IMR-90 (cell line): ENCODE measurements at regions not wholly inside any gene's neighbourhood (a gene's known extent, or its start where the extent isn't known, plus 50 kb on each side); places are given as distances from the start of the nearest gene placed in this dataset.

Experiments
- ATAC-seq: fragments of 200-7000 bp; cut with Tn5 transposase; 2 replicates; pipeline ENCODE4 v1.9.1; 2020; ENCODE audit warnings: low read depth, mild to moderate bottlenecking, moderate library complexity
- BruUV-seq: library from RNA; stranded (reverse); fragments of 400-500 nt; replicated peaks from 2 replicates; lab custom pipeline; 2021; lab: Mats Ljungman, UMichigan
- CTCF ChIA-PET: fragments of 300-600 bp; formaldehyde crosslinking; extraction: SDS; loops from one replicate; lab custom pipeline; 2021; ENCODE audit warnings: antibody characterized with exemption; lab: Yijun Ruan, JAX
- POLR2A ChIA-PET: fragments of 300-600 bp; sonication (Branson Sonifier 250); formaldehyde crosslinking; loops from one replicate; lab custom pipeline; 2022; ENCODE audit warnings: antibody characterized with exemption; ENCODE audit not compliant: unreplicated experiment; lab: Charles Lee
- DNase-seq: peaks from one replicate; pipeline ENCODE4 v3.0.0; 2013
- H2AFZ ChIP-seq: replicated peaks from 2 replicates; pipeline ENCODE3; 2013; ENCODE audit warnings: low read length, mild to moderate bottlenecking; ENCODE audit not compliant: poor library complexity
- H2AK5ac ChIP-seq: 2 replicates; pipeline ENCODE4 v1.6.1; 2013; ENCODE audit warnings: low read depth, low read length, inconsistent platforms
- H2AK9ac ChIP-seq: replicated peaks from 2 replicates; pipeline ENCODE3; 2013; ENCODE audit warnings: mild to moderate bottlenecking, low read depth, low read length, moderate library complexity; ENCODE audit not compliant: poor library complexity
- H2BK120ac ChIP-seq: 2 replicates; pipeline ENCODE4 v1.6.1; 2013; ENCODE audit warnings: low read depth, low read length, inconsistent platforms
- H2BK15ac ChIP-seq: 3 replicates; pipeline ENCODE4 v1.6.1; 2013; ENCODE audit warnings: low read depth, low read length, inconsistent platforms
- H2BK20ac ChIP-seq: 2 replicates; pipeline ENCODE4 v1.6.1; 2013; ENCODE audit warnings: low read depth, mild to moderate bottlenecking, inconsistent platforms, low read length, moderate library complexity
- H2BK5ac ChIP-seq: 2 replicates; pipeline ENCODE4 v1.6.1; 2013; ENCODE audit warnings: mild to moderate bottlenecking, low read depth, low read length, inconsistent platforms; ENCODE audit not compliant: poor library complexity, severe bottlenecking
- H3K14ac ChIP-seq: replicated peaks from 2 replicates; pipeline ENCODE4 v1.6.1; 2013; ENCODE audit warnings: low read depth, low read length, inconsistent platforms
- H3K18ac ChIP-seq: 2 replicates; pipeline ENCODE4 v1.6.1; 2013; ENCODE audit warnings: low read depth, low read length, control low read depth
- H3K23ac ChIP-seq: 2 replicates; pipeline ENCODE4 v1.6.1; 2013; ENCODE audit warnings: low read depth, low read length, inconsistent platforms
- H3K27ac ChIP-seq: 2 replicates; pipeline ENCODE4 v1.5.1; 2013; ENCODE audit warnings: mild to moderate bottlenecking, control low read depth, low read length; ENCODE audit not compliant: insufficient read depth
- H3K27me3 ChIP-seq: 2 replicates; pipeline ENCODE4 v1.6.1; 2013; ENCODE audit warnings: low read length; ENCODE audit not compliant: control insufficient read depth, insufficient read depth
- H3K36me3 ChIP-seq: 2 replicates; pipeline ENCODE4 v1.6.1; 2013; ENCODE audit warnings: low read length, mixed read lengths; ENCODE audit not compliant: control insufficient read depth, insufficient read depth
- H3K4ac ChIP-seq: 2 replicates; pipeline ENCODE4 v1.6.1; 2013; ENCODE audit warnings: low read depth, low read length, inconsistent platforms
- H3K4me1 ChIP-seq: 2 replicates; pipeline ENCODE4 v1.6.1; 2013; ENCODE audit warnings: low read length, mixed read lengths; ENCODE audit not compliant: control insufficient read depth, insufficient read depth
- H3K4me2 ChIP-seq: 2 replicates; pipeline ENCODE4 v1.6.1; 2013; ENCODE audit warnings: low read depth, mild to moderate bottlenecking, control low read depth, low read length, moderate library complexity
- H3K4me3 ChIP-seq: 2 replicates; pipeline ENCODE4 v1.5.1; 2013; ENCODE audit warnings: low read depth, mild to moderate bottlenecking, control low read depth, low read length, moderate library complexity; ENCODE audit not compliant: insufficient read depth
- H3K56ac ChIP-seq: 2 replicates; pipeline ENCODE4 v1.6.1; 2013; ENCODE audit warnings: low read length, inconsistent platforms; ENCODE audit not compliant: insufficient read depth; ENCODE audit errors: extremely low read depth
- H3K79me1 ChIP-seq, 2 experiments: 2 replicates each; pipeline ENCODE4 v1.6.1; 2013; ENCODE audit warnings: low read length in 2 of 2, inconsistent platforms in 1 of 2, low read depth in 1 of 2
- H3K9ac ChIP-seq: 2 replicates; pipeline ENCODE4 v1.6.1; 2013; ENCODE audit warnings: low read depth, low read length, control low read depth
- H3K9me1 ChIP-seq: 2 replicates; pipeline ENCODE4 v1.6.1; 2013; ENCODE audit warnings: low read length, inconsistent platforms; ENCODE audit not compliant: insufficient read depth
- H3K9me3 ChIP-seq: 2 replicates; pipeline ENCODE4 v1.6.1; 2013; ENCODE audit warnings: low read length; ENCODE audit not compliant: control insufficient read depth, insufficient read depth
- H4K20me1 ChIP-seq: 2 replicates; pipeline ENCODE4 v1.6.1; 2013; ENCODE audit warnings: low read length, inconsistent platforms; ENCODE audit not compliant: insufficient read depth
- H4K5ac ChIP-seq: 2 replicates; pipeline ENCODE4 v1.6.1; 2013; ENCODE audit warnings: mild to moderate bottlenecking, low read depth, low read length, control low read depth
- H4K8ac ChIP-seq, 2 experiments: 2 replicates each; pipeline ENCODE4 v1.6.1; 2013; ENCODE audit warnings: low read depth in 2 of 2, low read length in 2 of 2, control low read depth in 1 of 2, inconsistent platforms in 1 of 2
- H4K91ac ChIP-seq: 2 replicates; pipeline ENCODE4 v1.6.1; 2013; ENCODE audit warnings: low read depth, low read length, inconsistent platforms; ENCODE audit not compliant: insufficient read depth
- BHLHE40 ChIP-seq: fragments of 150-350 bp; IDR thresholded peaks from 2 replicates; pipeline ENCODE4 v1.6.1; 2016; ENCODE audit warnings: mild to moderate bottlenecking, low read depth, low read length
- CHD1 ChIP-seq: IDR thresholded peaks from 2 replicates; pipeline ENCODE4 v1.6.1; 2012; ENCODE audit warnings: low read depth, low read length, improper control_type of control experiment
- FOS ChIP-seq: fragments of 150-350 bp; IDR thresholded peaks from 2 replicates; pipeline ENCODE4 v1.6.1; 2016; ENCODE audit warnings: low read depth, low read length
- MAFK ChIP-seq: IDR thresholded peaks from 2 replicates; pipeline ENCODE4 v1.6.1; 2012; ENCODE audit warnings: low read depth, low read length, improper control_type of control experiment
- MAZ ChIP-seq: IDR thresholded peaks from 2 replicates; pipeline ENCODE4 v1.6.1; 2012; ENCODE audit warnings: low read depth, mild to moderate bottlenecking, low read length, improper control_type of control experiment, moderate library complexity, borderline replicate concordance
- MXI1 ChIP-seq: IDR thresholded peaks from 2 replicates; pipeline ENCODE4 v1.6.1; 2012; ENCODE audit warnings: low read depth, mild to moderate bottlenecking, low read length, moderate library complexity, borderline replicate concordance
- NFE2L2 ChIP-seq: fragments of 150-350 bp; IDR thresholded peaks from 2 replicates; pipeline ENCODE4 v1.6.1; 2016; ENCODE audit warnings: low read depth, mild to moderate bottlenecking, low read length
- POLR2A ChIP-seq: IDR thresholded peaks from 2 replicates; pipeline ENCODE4 v1.6.1; 2012; ENCODE audit warnings: mild to moderate bottlenecking, low read depth, low read length
- RAD21 ChIP-seq: IDR thresholded peaks from 2 replicates; pipeline ENCODE4 v1.6.1; 2012; ENCODE audit warnings: low read length, improper control_type of control experiment
- RCOR1 ChIP-seq: IDR thresholded peaks from 2 replicates; pipeline ENCODE4 v1.6.1; 2012; ENCODE audit warnings: mild to moderate bottlenecking, low read length, improper control_type of control experiment; ENCODE audit not compliant: insufficient replicate concordance
- RFX5 ChIP-seq: IDR thresholded peaks from 2 replicates; pipeline ENCODE4 v1.8.0; 2012; ENCODE audit warnings: low read depth, mild to moderate bottlenecking, low read length, moderate library complexity
- SMC3 ChIP-seq: fragments of 150-350 bp; IDR thresholded peaks from 2 replicates; pipeline ENCODE4 v1.6.1; 2016; ENCODE audit warnings: low read depth, mild to moderate bottlenecking, antibody characterized with exemption, low read length, moderate library complexity
- WGBS, 2 experiments: methylation state at CpG; one replicate each; pipeline versions ENCODE4 v1.1.5 to v1.1.7; 2013; ENCODE audit warnings: missing lambda C conversion rate in 2 of 2; ENCODE audit not compliant: insufficient read length in 1 of 2; ENCODE audit errors: extremely low coverage in 2 of 2; 5-methylcytosine and 5-hydroxymethylcytosine counted together
- dilution Hi-C: fragments of 300-500 bp; cut with HindIII; formaldehyde crosslinking; loops from one replicate; pipeline ENCODE4 v1.14.3; 2018; ENCODE audit warnings: low sequenced_read_pairs; ENCODE audit not compliant: unreplicated experiment
- in situ Hi-C: fragments of 300-500 bp; cut with MboI; formaldehyde crosslinking; loops from 3 replicates; pipeline ENCODE4 v1.14.3; 2019; ENCODE audit warnings: low sequenced_read_pairs, inconsistent platforms, mixed read lengths
- intact Hi-C: fragments of 100-400 bp; cut with micrococcal nuclease; formaldehyde crosslinking; loops from 2 replicates; pipeline ENCODE4 v1.10.0; 2022
- TF ChIP-seq, protein P1 (sequence below): conservative IDR thresholded peaks from 2 replicates; pipeline ENCODE4 v1.5.1; 2012; ENCODE audit warnings: mild to moderate bottlenecking, low read depth, low read length, improper control_type of control experiment
- TF ChIP-seq, protein P2 (sequence below): fragments of 150-350 bp; IDR thresholded peaks from 2 replicates; pipeline ENCODE4 v1.6.1; 2016; ENCODE audit warnings: low read depth, mild to moderate bottlenecking, low read length, moderate library complexity, borderline replicate concordance
- TF ChIP-seq, protein P3 (sequence below): fragments of 150-350 bp; IDR thresholded peaks from 2 replicates; pipeline ENCODE4 v1.6.1; 2017; ENCODE audit warnings: mild to moderate bottlenecking, antibody characterized with exemption, low read length, low read depth

DNA sequence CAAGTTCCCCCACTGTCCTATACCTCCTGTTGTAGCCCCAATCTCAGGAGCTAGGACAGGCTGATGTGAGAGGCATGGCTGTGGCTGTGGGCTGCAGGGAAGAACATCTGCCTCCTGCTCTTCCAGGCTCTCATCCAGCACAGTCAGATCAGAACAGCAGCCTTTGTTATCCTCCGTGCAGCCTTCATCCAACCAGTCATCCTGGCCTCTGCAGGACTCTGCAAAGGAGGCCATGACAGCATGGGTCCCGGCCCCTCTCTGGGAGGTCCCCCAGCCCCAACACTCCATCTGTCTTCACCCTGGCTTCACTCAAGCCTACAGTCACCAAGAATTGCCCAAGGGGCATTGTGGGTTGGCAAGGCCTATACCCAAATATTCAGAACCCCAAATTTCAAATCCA, 223.2 kb upstream of the COPS8 start:
- TF ChIP-seq POLR2A (no peak), MAFK (no peak), SMC3 (no peak), FOS (no peak), MAZ (no peak), CHD1 (no peak), RFX5 (no peak), RCOR1 (no peak), MXI1 (no peak), BHLHE40 (no peak), RAD21 (no peak), NFE2L2 (no peak)
- TF ChIP-seq, protein P1, sequence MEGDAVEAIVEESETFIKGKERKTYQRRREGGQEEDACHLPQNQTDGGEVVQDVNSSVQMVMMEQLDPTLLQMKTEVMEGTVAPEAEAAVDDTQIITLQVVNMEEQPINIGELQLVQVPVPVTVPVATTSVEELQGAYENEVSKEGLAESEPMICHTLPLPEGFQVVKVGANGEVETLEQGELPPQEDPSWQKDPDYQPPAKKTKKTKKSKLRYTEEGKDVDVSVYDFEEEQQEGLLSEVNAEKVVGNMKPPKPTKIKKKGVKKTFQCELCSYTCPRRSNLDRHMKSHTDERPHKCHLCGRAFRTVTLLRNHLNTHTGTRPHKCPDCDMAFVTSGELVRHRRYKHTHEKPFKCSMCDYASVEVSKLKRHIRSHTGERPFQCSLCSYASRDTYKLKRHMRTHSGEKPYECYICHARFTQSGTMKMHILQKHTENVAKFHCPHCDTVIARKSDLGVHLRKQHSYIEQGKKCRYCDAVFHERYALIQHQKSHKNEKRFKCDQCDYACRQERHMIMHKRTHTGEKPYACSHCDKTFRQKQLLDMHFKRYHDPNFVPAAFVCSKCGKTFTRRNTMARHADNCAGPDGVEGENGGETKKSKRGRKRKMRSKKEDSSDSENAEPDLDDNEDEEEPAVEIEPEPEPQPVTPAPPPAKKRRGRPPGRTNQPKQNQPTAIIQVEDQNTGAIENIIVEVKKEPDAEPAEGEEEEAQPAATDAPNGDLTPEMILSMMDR, result no peak
- TF ChIP-seq, protein P2, sequence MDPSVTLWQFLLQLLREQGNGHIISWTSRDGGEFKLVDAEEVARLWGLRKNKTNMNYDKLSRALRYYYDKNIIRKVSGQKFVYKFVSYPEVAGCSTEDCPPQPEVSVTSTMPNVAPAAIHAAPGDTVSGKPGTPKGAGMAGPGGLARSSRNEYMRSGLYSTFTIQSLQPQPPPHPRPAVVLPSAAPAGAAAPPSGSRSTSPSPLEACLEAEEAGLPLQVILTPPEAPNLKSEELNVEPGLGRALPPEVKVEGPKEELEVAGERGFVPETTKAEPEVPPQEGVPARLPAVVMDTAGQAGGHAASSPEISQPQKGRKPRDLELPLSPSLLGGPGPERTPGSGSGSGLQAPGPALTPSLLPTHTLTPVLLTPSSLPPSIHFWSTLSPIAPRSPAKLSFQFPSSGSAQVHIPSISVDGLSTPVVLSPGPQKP, result no peak
- TF ChIP-seq, protein P3, sequence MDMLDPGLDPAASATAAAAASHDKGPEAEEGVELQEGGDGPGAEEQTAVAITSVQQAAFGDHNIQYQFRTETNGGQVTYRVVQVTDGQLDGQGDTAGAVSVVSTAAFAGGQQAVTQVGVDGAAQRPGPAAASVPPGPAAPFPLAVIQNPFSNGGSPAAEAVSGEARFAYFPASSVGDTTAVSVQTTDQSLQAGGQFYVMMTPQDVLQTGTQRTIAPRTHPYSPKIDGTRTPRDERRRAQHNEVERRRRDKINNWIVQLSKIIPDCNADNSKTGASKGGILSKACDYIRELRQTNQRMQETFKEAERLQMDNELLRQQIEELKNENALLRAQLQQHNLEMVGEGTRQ, result no peak
- intact Hi-C loops, result no loop called here
- H2AFZ ChIP-seq, result peak overlapping the region; percentile 4
- H4K20me1 ChIP-seq, result no peaks in the 10 kb centered on the region
- H3K4ac ChIP-seq, result no peak overlapping the region
- peaks cover 2% of the 10 kb centered on the region; the same call in 1 of the 2 replicates for H3K27me3 ChIP-seq
- ATAC-seq (no peak), DNase-seq (no peak)
- no peaks in the 10 kb centered on the region for H3K9me1 ChIP-seq
- no peaks in the 10 kb centered on the region for H3K79me1 ChIP-seq
- H4K8ac ChIP-seq, result no peak overlapping the region; a peak in 1 of 4 replicates
- H3K18ac ChIP-seq, result peak overlapping the region; percentile 67
- H2BK120ac ChIP-seq, result peak overlapping the region; percentile 27; the same call in 1 of the 2 replicates
- no peak overlapping the region for H4K5ac ChIP-seq
- H3K4me1 ChIP-seq, result peaks cover 3% of the 10 kb centered on the region; the same call in 1 of the 2 replicates
- POLR2A ChIA-PET, result no interaction called here
- no peak overlapping the region for H3K27ac ChIP-seq
- no peak overlapping the region for H3K9ac ChIP-seq
- H2BK15ac ChIP-seq, result no peak overlapping the region
- H4K91ac ChIP-seq, result peak overlapping the region; percentile 62; the same call in 1 of the 2 replicates
- CTCF ChIA-PET, result no interaction called here
- H3K4me2 ChIP-seq, result no peak overlapping the region
- dilution Hi-C loops, result no loop called here
- BruUV-seq, result no TSS peak
- peak overlapping the region; percentile 1; the same call in 1 of the 2 replicates for H2BK20ac ChIP-seq
- H2AK9ac ChIP-seq, result no peak overlapping the region
- H3K14ac ChIP-seq, result no peak overlapping the region
- H3K56ac ChIP-seq, result no peak overlapping the region
- H2AK5ac ChIP-seq, result no peak overlapping the region
- H3K36me3 ChIP-seq, result no peaks in the 10 kb centered on the region
- H3K4me3 ChIP-seq, result no peak overlapping the region
- WGBS, 2 experiments, result 80% methylated on average over 1 of the region's 2 CpGs; no CpG with 5 or more reads in 1 of the 2 experiments
- in situ Hi-C loops, result no loop called here
- H3K9me3 ChIP-seq, result no peaks in the 10 kb centered on the region; the same call in 1 of the 2 replicates
- no peak overlapping the region for H3K23ac ChIP-seq
- H2BK5ac ChIP-seq, result peak overlapping the region; percentile 49
